Gastroesophageal sphincter (tissue), 4 donors: ENCODE measurements at regions not wholly inside any gene's neighbourhood (a gene's known extent, or its start where the extent isn't known, plus 50 kb on each side); places are given as distances from the start of the nearest gene placed in this dataset.

Experiments
- ATAC-seq: fragments of 150-250 bp; one replicate; pipeline ENCODE4 v1.9.1; 2016; ENCODE audit warnings: mild to moderate bottlenecking, moderate library complexity
- H3K27ac ChIP-seq, 4 donors: fragments of 200-600 bp; sonication (generic) in 3 of 4; 1 replicate in 3 of 4; 2 replicates in 1 of 4; pipeline ENCODE4 v1.5.1; 2016 to 2019
- H3K27me3 ChIP-seq: fragments of 200-600 bp; sonication (generic); one replicate; pipeline ENCODE4 v1.5.1; 2019
- H3K36me3 ChIP-seq, 2 donors: fragments of 200-600 bp; sonication (generic); one replicate each; pipeline ENCODE4 v1.5.1; 2019; ENCODE audit warnings: control low read depth in 1 of 2
- H3K4me1 ChIP-seq, 3 donors: fragments of 200-600 bp; sonication (generic); 1 replicate in 2 of 3; 2 replicates in 1 of 3; pipeline ENCODE4 v1.5.1; 2016 to 2019; ENCODE audit warnings: control low read depth in 2 of 3
- H3K4me3 ChIP-seq, 2 donors: fragments of 200-600 bp; sonication (generic); one replicate each; pipeline ENCODE4 v1.5.1; 2019; ENCODE audit warnings: mild to moderate bottlenecking in 1 of 2, moderate library complexity in 1 of 2
- H3K9me3 ChIP-seq, 3 donors: fragments of 200-600 bp; sonication (generic); one replicate each; pipeline ENCODE4 v1.5.1; 2017 to 2019; ENCODE audit warnings: control low read depth in 2 of 3
- CTCF ChIP-seq, 4 experiments: fragments of 200-600 bp in 2 of 4; fragments of 450-650 bp in 2 of 4; sonication (generic) in 1 of 4; IDR thresholded peaks; one replicate each; pipeline ENCODE4 v1.5.1; 2017 to 2019; ENCODE audit warnings: antibody characterized with exemption in 4 of 4, mild to moderate bottlenecking in 2 of 4, moderate library complexity in 2 of 4
- EP300 ChIP-seq: sonication (generic); formaldehyde crosslinking; IDR thresholded peaks from one replicate; pipeline ENCODE4 v1.6.1; 2017; ENCODE audit warnings: antibody characterized with exemption, mild to moderate bottlenecking
- POLR2A ChIP-seq, 2 donors: fragments of 450-650 bp; IDR thresholded peaks; one replicate each; pipeline ENCODE4 v1.6.1; 2017; ENCODE audit warnings: antibody characterized with exemption in 2 of 2, mild to moderate bottlenecking in 2 of 2, moderate library complexity in 1 of 2
- POLR2AphosphoS5 ChIP-seq: sonication (generic); formaldehyde crosslinking; IDR thresholded peaks from one replicate; pipeline ENCODE4 v1.6.1; 2017; ENCODE audit warnings: antibody characterized with exemption
- WGBS, 2 donors: methylation state at CpG; one replicate each; pipeline ENCODE4 v1.1.5; 2018; ENCODE audit warnings: low coverage in 1 of 2; 5-methylcytosine and 5-hydroxymethylcytosine counted together

- Histone ChIP-seq H3K27me3 (no peaks in the 10 kb centered on the region), H3K4me1 (no peaks in the 10 kb centered on the region), H3K4me3 (no peak overlapping the region), H3K9me3 (no peaks in the 10 kb centered on the region), H3K27ac (no peak overlapping the region), H3K36me3 (no peaks in the 10 kb centered on the region)
- TF ChIP-seq CTCF (IDR thresholded peaks at IDR 0.05) (no peak), EP300 (no peak), POLR2AphosphoS5 (no peak), POLR2A (IDR thresholded peaks at IDR 0.05) (no peak)
- WGBS, 2 donors, result 70 to 83% methylated on average over 4 to 8 of the region's 8 CpGs
- no peak for ATAC-seq
Measured at GRCh38 chr5:125713109-125713805, 710.0 kb upstream of the GRAMD2B start.

DNA sequence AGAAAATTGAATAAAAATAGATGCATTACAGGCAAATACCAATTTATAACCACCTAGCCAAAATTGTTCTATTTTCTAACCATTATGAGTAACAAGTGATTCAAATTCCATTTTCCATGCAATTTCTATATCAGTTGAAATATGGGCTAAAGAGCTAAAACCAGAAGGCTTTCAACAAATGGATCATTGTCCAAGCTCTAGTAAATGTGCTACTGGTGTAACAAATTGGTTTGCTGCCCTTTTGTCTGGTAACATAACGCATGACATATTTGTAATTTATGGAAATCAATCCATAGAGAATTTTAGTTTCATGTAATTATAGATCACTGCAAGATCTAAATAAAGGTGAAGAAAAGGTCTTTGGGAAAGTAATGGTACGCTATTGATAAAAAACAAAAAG lies 708.0 kb upstream of the GRAMD2B start:
- Histone ChIP-seq H3K4me3 (no peak overlapping the region), H3K4me1 (no peaks in the 10 kb centered on the region), H3K27me3 (no peaks in the 10 kb centered on the region), H3K27ac (no peak overlapping the region), H3K9me3 (no peaks in the 10 kb centered on the region), H3K36me3 (no peaks in the 10 kb centered on the region)
- WGBS, 2 donors, result 83 to 92% methylated on average over 2 of the region's 2 CpGs
- no peak for TF ChIP-seq EP300
- TF ChIP-seq CTCF (IDR thresholded peaks at IDR 0.05), result no peak
- TF ChIP-seq POLR2A (IDR thresholded peaks at IDR 0.05), result no peak
- TF ChIP-seq POLR2AphosphoS5, result no peak
- no peak for ATAC-seq

- H3K36me3 ChIP-seq, result no peaks in the 10 kb centered on the region
- H3K4me1 ChIP-seq, result no peaks in the 10 kb centered on the region
- no peak overlapping the region for H3K27ac ChIP-seq
- H3K27me3 ChIP-seq, result no peaks in the 10 kb centered on the region
- no peak for TF ChIP-seq POLR2AphosphoS5
- no peak for TF ChIP-seq EP300
- TF ChIP-seq CTCF (IDR thresholded peaks at IDR 0.05), result no peak
- TF ChIP-seq POLR2A (IDR thresholded peaks at IDR 0.05), result no peak
- H3K9me3 ChIP-seq, result no peaks in the 10 kb centered on the region
- H3K4me3 ChIP-seq, result no peak overlapping the region
- no peak for ATAC-seq
Measured at GRCh38 chr5:125717209-125717608, 706.0 kb upstream of the GRAMD2B start.

DNA sequence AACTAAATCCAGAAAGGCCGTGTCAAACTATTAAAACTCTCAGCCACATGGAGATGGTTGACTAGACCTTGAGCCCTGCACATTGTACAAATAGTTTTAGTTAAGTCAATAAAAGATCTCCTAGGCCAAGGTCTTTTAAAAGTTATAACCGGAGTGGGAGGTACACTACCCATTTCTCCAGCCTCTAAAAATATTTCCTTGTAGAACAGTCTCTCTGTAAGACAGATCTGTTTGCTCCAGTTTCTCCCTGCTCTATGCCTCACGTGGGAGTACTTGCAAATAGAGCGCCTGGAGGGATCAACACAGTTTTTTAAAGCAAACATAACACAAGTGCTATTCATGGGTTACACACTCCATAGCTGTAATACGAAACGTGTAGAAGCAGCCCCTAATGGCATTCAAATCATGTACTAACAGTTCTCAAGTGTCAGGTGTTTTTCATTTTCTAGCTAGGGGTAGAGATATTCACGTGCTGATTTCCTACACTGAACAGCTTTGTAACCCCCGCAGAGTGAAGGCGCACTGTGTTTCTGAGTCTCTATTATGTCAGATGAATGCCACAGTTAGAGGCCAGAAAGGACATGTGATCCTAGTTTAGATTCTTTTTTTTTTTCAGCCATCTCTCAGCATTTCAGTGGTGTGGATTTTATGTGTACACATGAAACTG lies 703.4 kb upstream of the GRAMD2B start:
- H3K4me1 ChIP-seq, result no peaks in the 10 kb centered on the region
- 62 to 72% methylated on average over 6 to 9 of the region's 9 CpGs for WGBS, 2 donors
- TF ChIP-seq POLR2AphosphoS5, result no peak
- TF ChIP-seq CTCF (IDR thresholded peaks at IDR 0.05), result no peak
- TF ChIP-seq EP300, result no peak
- no peak for TF ChIP-seq POLR2A (IDR thresholded peaks at IDR 0.05)
- H3K9me3 ChIP-seq, result no peaks in the 10 kb centered on the region
- H3K27ac ChIP-seq, result no peak overlapping the region
- no peaks in the 10 kb centered on the region for H3K27me3 ChIP-seq
- H3K36me3 ChIP-seq, result no peaks in the 10 kb centered on the region
- no peak for ATAC-seq
- H3K4me3 ChIP-seq, result no peak overlapping the region

GRCh38 chr5:125720348-125720685 lies 702.9 kb upstream of the GRAMD2B start:
- Histone ChIP-seq H3K4me1 (no peaks in the 10 kb centered on the region), H3K27ac (no peak overlapping the region), H3K27me3 (no peaks in the 10 kb centered on the region), H3K9me3 (no peaks in the 10 kb centered on the region), H3K36me3 (no peaks in the 10 kb centered on the region), H3K4me3 (no peak overlapping the region)
- TF ChIP-seq POLR2AphosphoS5 (no peak), CTCF (IDR thresholded peaks at IDR 0.05) (no peak), EP300 (no peak), POLR2A (IDR thresholded peaks at IDR 0.05) (no peak)
- no peak for ATAC-seq
- WGBS, 2 donors, result 76 to 89% methylated on average over 2 of the region's 2 CpGs
